NCI-H2196 (cell line): ENCODE measurements at regions not wholly inside any gene's neighbourhood (a gene's known extent, or its start where the extent isn't known, plus 50 kb on each side); places are given as distances from the start of the nearest gene placed in this dataset.
"Not testable (repeated sequence)": the region's sequence is repeated elsewhere in the genome, so short reads cannot be mapped to it uniquely, and the experiment has no call there.

Source experiments
- DNase-seq: peaks from one replicate; lab custom pipeline; 2025; ENCODE audit not compliant: unreplicated experiment; lab: John Stamatoyannopoulos, UW

DNA sequence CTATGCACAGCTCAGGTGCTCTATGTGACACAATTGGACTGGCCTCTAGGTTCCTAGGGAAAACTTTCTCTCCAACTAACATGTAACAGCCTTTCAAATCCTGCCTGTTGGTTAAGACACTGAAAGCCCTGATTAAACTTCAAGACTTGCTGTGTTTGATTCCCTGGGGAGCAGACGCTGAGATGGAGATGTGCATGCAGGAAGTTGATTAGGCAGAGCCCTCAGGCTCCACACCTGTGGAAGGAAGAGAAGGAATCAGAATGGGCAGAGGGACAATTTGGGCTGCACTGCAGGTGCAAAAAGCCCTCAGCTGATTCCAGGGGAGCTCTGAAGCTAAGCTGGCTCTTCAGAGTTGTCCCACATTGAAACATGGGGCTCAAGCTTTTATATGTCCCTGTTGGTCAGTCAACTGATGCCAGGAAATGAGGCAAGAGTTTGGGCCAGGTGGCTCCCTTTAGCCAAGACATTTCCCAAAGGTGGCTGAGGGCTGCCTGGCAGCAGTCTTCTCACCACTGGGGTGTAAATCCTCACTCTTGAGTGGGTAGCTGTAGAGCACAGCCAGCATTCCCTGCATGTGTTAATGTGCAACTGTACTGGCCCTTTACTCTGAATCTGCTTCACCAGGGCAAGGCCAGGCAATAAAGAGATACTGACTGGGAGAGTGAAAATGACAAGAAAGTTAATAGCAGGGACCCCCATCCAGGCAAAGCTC lies 199.5 kb upstream of the DDX18 start:
- no peak for DNase-seq

DNA sequence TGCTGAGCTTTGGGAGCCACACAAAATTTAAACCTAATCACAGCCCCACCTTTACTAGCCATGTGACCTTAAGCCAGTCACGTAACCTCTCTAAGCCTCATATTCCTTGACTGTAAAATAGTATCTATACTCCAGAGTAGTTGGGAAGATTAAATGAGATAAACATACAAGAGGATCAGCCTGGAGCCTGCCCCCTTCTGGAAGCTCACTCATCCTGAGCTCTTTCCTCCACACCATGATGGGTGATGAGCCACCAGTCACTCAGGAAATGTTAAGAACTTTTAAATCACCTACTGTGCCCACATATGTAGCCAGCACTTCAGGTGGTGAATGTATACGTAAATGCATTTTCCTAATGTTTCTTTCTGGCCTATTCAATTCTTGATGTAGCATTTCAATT lies 195.9 kb upstream of the DDX18 start:
- DNase-seq = no peak

DNA sequence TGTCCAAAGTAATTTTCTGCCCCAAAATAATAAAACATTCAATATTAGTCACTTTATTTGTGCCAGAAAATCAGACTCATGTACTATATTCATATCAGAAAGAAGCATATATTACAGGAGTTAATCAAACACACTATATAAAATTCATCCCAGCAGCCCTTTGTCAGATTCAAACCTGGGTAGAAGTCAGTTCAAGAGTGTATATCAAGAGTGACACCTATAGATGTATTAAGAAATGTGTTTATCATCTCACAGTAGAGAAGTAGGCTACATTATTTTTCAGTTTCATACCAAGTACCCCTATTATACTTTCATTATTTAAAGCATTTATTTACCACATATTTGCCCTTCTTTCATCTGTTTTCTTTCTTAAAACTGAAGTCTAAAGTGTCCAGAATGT lies 193.2 kb upstream of the DDX18 start:
- DNase-seq = no peak

DNA sequence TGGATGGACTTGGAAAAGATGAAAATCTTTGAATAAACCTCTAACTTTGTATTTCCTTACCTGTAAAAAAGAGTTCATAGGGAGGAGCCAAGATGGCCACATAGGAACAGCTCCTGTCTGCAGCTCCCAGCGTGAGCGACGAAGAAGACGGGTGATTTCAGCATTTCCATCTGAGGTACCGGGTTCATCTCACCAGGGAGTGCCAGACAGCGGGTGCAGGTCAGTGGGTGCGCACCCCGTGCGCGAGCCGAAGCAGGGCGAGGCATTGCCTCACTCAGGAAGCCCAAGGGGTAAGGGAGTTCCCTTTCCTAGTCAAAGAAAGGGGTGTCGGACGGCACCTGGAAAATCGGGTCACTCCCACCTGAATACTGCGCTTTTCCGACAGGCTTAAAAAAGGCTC lies 191.3 kb upstream of the DDX18 start:
- not testable (repeated sequence) for DNase-seq

DNA sequence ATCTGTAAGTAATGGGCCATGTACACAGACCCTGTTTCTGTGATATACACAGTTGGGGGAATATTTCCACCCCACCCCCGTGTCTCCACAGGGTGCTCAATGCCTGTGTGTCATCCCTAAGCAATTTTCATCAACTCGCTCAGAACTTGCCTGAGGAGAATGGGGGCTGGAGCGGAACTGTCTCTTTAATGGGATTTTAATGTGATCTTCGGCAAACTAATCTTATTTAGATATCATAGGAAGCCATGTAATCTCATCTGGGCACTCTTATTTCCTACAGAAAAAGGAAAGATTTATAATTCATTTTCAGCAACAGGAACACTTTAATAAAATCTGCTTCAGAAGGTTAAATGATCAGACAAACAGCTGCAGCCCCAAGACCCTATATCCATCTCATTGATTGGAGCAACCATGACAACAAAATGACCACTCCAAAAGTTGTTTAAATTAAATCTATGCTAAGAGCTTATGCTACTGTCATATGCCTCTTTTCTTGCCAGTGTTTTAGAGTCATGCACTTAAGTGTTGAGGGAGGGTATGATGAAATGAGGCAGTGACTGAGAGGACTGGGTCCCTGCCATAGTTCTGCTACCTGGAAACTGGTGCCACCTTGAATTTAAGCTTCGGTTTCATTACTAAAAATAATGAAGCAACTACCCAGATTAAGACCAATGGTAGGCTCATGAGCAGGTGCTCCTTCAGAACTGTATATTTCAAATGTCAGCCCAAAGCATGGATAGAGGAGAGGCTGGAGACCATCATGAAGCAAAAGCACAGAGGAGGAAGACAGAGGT lies 183.1 kb upstream of the DDX18 start:
- no peak for DNase-seq

DNA sequence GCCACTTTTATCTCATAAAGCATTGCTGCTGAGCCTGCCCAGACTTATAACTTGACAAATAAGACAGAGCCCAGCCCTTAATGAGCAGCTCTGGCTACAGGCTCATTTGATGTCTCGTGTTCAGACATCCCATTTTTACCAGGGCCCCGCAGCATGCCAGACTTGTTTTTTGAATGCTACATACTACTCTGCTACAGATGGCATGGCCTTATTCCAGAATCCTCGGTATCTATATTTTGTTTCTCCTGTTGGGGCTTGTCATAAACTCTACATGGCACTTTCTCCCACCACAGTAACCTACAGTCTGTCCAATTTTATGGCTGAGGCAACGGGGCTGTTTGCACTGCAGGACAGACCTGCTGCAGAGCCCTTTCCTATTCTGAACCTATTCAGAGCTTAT lies 179.0 kb upstream of the DDX18 start:
- no peak for DNase-seq

DNA sequence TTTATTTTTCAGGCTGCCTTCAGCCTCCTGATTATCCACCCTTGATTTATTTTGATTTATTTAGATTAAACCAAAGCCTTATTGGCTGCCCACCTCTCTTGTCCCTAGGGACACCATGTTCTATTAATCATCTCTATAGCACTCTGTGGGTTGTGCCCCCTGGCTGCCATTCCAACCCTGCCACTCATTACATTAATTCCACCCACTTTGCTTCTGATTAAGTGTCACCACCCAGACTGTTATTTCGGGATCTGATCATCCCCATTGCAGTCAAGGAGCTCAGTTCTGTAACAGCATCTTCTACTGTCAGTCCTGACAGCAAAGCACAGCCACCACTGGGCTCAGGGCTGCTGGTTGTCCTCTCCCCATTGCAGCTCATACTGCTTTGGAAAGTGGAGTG lies 175.1 kb upstream of the DDX18 start:
- no peak for DNase-seq

DNA sequence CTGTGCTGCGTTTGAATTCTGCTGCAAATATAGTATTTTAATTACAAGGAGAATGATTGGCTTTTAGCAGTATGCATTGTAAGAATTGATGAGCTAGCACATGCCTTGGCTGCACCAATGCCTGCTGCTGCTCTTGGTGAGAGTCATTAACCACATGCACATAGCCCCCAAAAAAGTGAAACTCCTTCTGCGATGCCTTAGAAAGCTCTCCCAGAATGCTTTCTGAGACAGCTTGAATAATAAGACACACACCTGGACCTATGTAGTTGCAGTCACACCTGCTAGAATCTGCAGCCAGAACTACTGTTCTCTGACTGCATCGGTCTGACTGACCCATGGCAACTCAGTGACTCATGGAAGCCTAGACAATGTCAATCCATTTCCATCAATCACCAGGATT lies 170.1 kb upstream of the DDX18 start:
- DNase-seq = no peak

DNA sequence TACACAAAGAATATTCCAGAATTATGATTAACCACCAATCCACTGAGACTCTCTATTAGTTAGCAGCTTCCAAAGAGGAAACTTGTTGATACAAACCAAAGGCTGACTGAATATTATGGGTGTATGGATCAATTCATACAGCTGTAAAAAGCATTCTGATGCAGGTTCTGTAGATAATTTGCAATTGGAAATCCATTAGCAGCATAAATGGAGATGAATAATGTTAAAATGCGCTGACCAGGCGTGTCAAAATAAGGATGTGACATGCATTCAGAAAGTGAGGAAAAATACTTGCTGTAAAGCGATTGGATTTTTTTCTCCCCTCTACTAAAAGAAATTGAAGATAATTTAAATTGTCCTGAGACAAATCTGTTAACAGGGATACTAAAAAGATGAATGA lies 169.0 kb upstream of the DDX18 start:
- DNase-seq = no peak

DNA sequence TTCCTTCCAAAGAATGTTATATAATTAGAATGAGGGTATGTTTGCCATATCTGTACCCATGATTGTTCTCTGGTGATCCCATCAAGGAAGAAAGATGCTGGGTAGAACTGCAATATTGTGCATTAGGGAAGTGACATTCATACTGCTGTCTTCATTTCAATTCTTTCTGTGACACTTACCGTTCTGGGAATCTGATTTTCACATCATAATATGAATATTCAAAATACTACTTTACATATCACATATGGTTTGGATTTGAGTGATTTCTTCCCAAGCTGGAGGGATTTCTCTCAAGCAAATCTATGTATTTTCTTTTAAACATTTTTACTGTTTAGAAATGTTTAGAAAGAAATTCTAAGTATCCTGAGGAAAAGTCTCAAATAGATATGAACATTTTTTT lies 168.4 kb upstream of the DDX18 start:
- DNase-seq = no peak

DNA sequence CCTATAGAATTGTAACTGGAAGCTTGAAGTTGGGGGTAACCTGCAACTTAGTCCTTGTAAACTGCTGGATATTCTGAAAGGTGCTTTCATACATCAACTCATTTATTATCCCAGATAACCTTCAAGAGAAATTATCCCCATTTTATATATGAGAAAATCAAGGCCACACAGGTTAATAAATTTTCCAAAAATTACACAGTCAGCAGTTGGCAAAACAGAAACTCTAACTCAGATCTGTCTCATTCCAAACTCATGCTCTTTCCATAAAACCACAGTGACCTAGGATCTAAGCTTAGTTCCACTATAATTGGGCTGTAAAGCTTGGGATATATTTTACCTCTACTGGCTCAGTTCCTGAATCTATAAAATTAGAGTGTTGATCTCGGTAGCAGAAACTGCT lies 167.6 kb upstream of the DDX18 start:
- DNase-seq = no peak

DNA sequence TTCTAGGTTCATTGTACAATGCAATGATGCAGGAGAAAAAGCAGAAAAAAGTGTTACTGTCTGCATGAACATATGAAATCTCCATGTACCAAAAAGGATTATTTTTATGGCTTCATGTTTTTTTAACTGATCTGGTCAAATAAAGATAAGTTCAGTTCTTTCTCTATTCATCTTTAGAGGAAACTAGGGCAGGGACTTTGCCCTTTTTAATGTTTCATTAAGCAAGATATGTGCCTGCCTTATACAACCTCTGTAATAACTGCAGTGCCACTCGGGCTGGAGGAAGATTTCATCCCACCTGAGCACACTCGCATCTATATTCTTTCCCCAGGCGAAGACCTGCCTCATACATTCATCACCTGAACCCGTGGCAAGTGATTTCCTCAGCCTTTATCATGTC lies 157.9 kb upstream of the DDX18 start:
- no peak for DNase-seq

DNA sequence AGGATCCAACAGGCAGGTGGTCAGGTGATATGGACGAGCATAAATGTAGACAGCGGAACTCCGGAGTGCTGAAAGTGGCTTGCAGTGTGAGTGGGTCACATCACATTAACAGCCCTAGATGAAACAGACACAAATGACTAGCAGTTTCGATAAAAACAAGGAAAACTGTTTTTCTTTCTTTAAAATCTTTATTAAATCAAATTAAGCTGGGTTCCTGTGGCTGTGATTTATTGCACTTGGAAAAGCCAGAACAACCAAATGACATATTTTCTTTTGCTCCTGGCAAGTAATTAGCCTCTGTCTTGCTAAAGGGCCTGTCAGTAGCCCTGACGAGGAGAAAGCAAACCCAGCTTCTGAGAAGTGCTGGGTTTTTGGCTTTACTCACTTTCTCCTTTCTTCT lies 152.9 kb upstream of the DDX18 start:
- DNase-seq = no peak

DNA sequence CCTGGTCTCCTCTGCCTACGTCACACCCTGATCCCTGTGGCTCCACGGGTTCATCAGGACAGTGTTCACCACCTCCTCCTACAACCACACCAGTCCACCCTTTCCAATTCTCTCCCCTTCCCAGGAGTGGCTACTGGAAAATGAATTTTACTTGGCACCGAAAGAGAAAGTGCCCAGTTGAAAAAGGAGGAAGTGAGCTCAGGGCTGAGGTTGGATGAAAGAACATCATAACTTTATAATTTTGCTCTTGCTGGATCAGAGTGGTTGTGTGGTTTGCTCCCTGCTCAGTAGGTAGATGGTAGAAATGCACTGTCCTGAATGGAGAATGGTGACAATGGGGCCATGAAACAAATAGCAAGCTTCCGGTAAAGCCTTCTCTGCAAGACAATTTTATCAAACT lies 140.3 kb upstream of the DDX18 start:
- no peak for DNase-seq

DNA sequence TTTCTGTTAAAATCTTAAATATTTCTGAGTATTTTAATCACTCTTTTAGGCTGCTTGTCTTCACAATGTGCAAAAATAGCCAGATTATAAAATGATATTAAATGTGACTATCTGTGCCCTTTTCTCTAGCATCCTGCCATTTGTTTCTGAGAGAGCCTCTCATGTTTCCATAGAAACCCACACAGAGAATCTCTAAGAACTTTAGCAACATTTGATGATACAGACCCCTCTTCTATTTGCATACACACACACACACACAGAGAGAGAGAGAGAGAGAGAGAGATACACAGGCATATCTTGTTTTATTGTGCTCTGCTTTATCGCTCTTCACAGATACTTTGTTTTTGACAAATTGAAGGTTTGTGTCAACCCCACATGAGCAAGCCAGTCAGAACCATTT lies 134.5 kb upstream of the DDX18 start:
- DNase-seq = no peak

DNA sequence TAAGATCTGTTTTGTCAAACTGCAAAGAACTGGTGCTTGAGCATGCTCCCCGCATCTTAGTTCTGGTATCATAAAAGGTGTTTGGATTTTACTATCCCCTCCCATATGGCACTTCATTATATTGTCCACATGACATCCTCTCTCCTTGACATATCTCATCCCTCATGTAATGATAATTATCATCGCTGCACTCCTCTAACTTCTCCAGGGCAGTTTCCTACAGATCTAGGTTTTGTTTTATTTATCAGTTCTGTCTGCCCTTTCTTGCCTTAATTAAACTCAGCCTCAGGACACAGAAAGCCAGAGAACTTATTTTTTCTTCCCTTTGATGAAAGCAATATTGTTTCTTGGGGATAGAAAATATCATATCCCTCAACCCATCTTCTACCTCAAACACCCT lies 129.6 kb upstream of the DDX18 start:
- no peak for DNase-seq

DNA sequence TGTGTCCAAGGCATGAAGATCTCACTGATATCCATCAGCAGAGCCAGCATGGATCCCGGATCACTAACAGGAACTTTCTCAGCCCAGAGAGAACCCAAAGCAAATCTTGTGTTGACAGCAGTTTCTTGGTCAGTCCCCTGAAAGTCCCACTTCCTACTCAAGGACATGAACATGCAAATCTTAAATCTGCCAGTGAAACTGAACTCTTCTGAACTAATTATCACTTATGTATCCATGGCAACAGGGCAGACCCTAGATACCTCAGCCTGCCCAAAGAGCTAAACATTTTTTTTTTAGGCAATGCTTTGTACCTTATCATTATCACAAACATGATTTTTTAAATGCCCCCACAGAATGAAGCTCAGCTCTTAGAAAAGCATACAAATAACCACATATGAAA lies 127.8 kb upstream of the DDX18 start:
- DNase-seq = no peak

DNA sequence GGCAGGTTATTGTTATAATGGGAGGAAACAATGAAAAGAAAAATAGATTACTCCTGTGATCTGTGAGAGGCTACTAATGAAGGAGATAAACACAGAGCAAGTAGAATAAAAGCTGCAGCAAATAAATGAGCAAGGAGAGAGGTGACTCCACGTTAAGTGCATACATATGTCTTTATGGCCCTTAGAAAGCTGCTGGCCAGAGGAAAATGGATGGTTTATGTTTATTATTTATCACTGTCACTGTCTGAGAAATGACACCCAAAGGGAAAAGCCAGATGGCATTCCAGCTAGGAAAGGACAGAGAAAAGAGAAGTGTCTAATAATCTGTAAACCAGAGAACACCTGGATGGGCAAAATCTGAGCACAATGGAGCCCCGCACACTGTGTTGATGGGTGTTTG lies 122.9 kb upstream of the DDX18 start:
- no peak for DNase-seq

DNA sequence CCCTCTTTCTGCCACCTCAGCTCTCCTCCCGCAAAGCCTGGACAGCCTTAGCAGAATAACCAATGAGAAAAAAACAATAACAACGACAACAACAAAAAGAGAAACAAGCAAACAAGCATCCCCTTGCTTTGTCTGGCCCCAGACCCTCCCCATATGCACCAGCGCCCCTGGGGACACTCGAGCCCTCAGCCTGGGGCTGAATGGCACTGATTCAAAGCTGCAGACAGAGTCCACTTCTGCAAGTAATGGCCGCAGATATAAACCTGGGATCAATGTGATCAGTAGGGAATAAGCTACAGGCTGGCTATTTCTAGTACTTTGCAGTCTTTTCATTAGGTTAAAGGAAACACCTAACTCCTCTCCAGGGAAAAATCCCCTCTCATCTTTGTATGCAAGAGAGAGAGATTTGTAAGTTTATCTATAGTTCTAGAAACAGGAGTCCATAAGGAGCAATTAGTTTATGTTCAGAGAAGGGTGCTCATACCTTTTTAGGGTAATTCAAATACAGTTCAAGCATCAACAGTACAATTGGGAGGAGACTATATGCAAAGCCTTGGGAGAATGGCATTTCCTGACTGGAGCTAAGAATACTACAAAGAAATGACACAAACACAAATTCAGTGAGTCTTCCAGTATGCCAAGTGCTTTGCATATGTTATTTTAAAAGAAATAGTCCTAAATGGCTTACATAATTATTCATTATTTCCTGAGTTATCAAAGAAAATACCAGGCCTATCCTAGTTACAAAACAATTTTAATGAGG lies 122.3 kb upstream of the DDX18 start:
- no peak for DNase-seq

DNA sequence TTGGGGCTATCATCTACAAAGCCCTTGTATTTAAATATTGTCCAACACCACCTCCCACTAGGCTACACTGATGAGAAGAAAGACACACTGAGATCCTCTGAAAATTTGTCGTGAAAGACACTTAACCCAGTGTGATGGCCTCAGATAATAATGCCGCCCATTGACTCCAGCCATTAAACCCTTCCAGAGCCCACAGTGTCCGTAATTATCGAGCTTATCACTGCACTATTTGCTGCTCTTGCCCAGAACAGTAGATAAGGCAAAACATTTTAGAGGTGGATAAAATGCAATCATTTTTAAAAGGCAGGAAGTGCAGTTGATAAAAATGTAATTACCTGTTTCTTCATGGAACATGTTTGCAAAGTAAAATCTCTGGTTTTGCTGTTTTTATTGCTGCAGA lies 121.3 kb upstream of the DDX18 start:
- no peak for DNase-seq

DNA sequence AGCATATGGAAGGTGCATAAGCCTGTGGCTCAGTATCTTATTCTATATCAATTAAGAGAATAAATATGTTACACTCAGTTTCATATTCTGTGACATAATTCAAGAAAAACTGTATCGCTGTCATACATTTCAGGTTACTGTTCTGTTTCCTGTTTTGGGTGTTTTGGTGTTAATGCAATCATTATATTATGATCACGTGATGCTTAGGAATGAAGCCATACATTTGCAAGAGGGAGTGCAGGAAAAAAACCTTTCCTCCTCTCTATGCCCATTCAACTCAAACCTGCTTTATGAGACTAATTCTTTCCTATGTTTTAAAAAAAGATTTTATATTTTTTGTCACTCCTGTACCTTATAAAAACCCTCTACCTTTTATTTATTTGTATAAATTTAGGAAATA lies 120.8 kb upstream of the DDX18 start:
- DNase-seq = no peak

DNA sequence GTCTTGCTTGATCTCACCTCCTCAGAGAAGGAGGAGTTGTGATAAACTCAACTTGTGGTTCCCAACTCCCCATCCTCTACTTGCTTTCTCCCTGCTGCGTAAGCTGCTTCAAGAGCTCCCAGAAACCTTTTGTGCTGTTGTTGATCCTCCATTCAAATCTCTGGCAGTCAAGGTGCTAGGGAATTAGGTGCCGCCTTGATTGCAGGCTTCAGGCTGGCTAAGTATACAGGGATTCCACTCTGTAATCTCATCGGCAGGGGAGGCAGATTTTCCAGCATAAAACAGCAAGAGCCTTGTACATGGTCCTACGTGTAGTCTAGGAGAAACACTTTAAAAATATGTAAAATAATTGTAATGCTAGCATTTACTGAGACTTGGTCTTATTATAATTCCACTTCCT lies 116.2 kb upstream of the DDX18 start:
- no peak for DNase-seq
